Aorta (tissue), 5 donors: ENCODE measurements at regions not wholly inside any gene's neighbourhood (a gene's known extent, or its start where the extent isn't known, plus 50 kb on each side); places are given as distances from the start of the nearest gene placed in this dataset.

ENCODE experiments used
- ATAC-seq: fragments of 200-7000 bp; cut with Tn5 transposase; one replicate; pipeline ENCODE4 v1.9.1; 2022; ENCODE audit warnings: moderate library complexity; ENCODE audit not compliant: low FRiP score
- DNase-seq, 2 donors: peaks; one replicate each; pipeline ENCODE4 v3.0.0-alpha.2; 2020
- H3K27ac ChIP-seq, 2 donors: one replicate each; pipeline ENCODE4 v1.5.1; 2013; ENCODE audit warnings: low read length in 2 of 2, mild to moderate bottlenecking in 2 of 2, moderate library complexity in 2 of 2, control low read depth in 1 of 2, inconsistent platforms in 1 of 2, low read depth in 1 of 2
- H3K27me3 ChIP-seq, 2 donors: one replicate each; pipeline ENCODE4 v1.6.1; 2013; ENCODE audit warnings: control low read depth in 1 of 2, low read length in 1 of 2, mild to moderate bottlenecking in 1 of 2, moderate library complexity in 1 of 2; ENCODE audit not compliant: insufficient read depth in 2 of 2, control insufficient read depth in 1 of 2
- H3K36me3 ChIP-seq, 2 donors: one replicate each; pipeline ENCODE4 v1.6.1; 2013; ENCODE audit warnings: control low read depth in 1 of 2, low read length in 1 of 2, mild to moderate bottlenecking in 1 of 2; ENCODE audit not compliant: insufficient read depth in 2 of 2, control insufficient read depth in 1 of 2
- H3K4me1 ChIP-seq, 2 donors: one replicate each; pipeline ENCODE4 v1.6.1; 2013; ENCODE audit warnings: low read length in 2 of 2, control low read depth in 1 of 2, mild to moderate bottlenecking in 1 of 2, moderate library complexity in 1 of 2; ENCODE audit not compliant: insufficient read depth in 2 of 2, control insufficient read depth in 1 of 2
- H3K4me3 ChIP-seq, 2 donors: one replicate each; pipeline ENCODE4 v1.5.1; 2013; ENCODE audit warnings: low read length in 2 of 2, control low read depth in 1 of 2, mild to moderate bottlenecking in 1 of 2
- H3K9me3 ChIP-seq: one replicate; pipeline ENCODE4 v1.6.1; 2013; ENCODE audit warnings: mild to moderate bottlenecking, low read length; ENCODE audit not compliant: control insufficient read depth
- WGBS, 2 donors: extraction: QIAGEN DNeasy Blood & Tissue Kit; methylation state at CpG; one replicate each; pipeline ENCODE4 v1.1.7; 2013; 5-methylcytosine and 5-hydroxymethylcytosine counted together
- intact Hi-C, 2 donors: fragments of 100-400 bp; cut with DNase I; formaldehyde crosslinking; loops; one replicate each; pipeline versions ENCODE4 v1.14.2 to v1.15.0; 2022
- donor health status: healthy with polysubstance abuse.
- donor health status: Bipolar disorder and iron deficiency.
- donor health status: DM: no; HTN: no; CAD: no.
- donor health status: DM: no; HTN: no; CAD: no.
- donor health status: DM: yes; HTN: yes; CAD: no.

- DNase-seq, result no peak
- no peak for ATAC-seq
- no peaks in the 10 kb centered on the region for H3K27me3 ChIP-seq
- no peaks in the 10 kb centered on the region for H3K4me1 ChIP-seq
- H3K9me3 ChIP-seq, result no peaks in the 10 kb centered on the region
- no peak overlapping the region for H3K27ac ChIP-seq
- intact Hi-C loops, result no loop called here
- H3K36me3 ChIP-seq, result no peaks in the 10 kb centered on the region
- no peak overlapping the region for H3K4me3 ChIP-seq
- 82 to 90% methylated on average over 9 of the region's 9 CpGs for WGBS, 2 donors
Observed at GRCh38 chr3:160114355-160114995, 110.7 kb upstream of the C3orf80 start.

- WGBS, 2 donors, result 75 to 81% methylated on average over 2 of the region's 2 CpGs
- no peak overlapping the region for H3K27ac ChIP-seq
- no peak for DNase-seq
- intact Hi-C loops, result no loop called here
- no peaks in the 10 kb centered on the region for H3K27me3 ChIP-seq
- no peaks in the 10 kb centered on the region for H3K36me3 ChIP-seq
- no peak overlapping the region for H3K4me3 ChIP-seq
- no peak for ATAC-seq
- H3K4me1 ChIP-seq, result no peaks in the 10 kb centered on the region
- H3K9me3 ChIP-seq, result no peaks in the 10 kb centered on the region
Observed at GRCh38 chr3:160115387-160115786, 109.8 kb upstream of the C3orf80 start.

GRCh38 chr3:160124224-160124623, 101.0 kb upstream of the C3orf80 start:
- intact Hi-C loops, result no loop called here
- Histone ChIP-seq H3K27ac (no peak overlapping the region), H3K9me3 (no peaks in the 10 kb centered on the region), H3K4me1 (no peaks in the 10 kb centered on the region), H3K4me3 (no peak overlapping the region), H3K36me3 (no peaks in the 10 kb centered on the region), H3K27me3 (no peaks in the 10 kb centered on the region)
- DNase-seq, result no peak
- ATAC-seq, result no peak

- Histone ChIP-seq H3K36me3 (no peaks in the 10 kb centered on the region), H3K4me1 (no peaks in the 10 kb centered on the region), H3K27ac (no peak overlapping the region), H3K9me3 (no peaks in the 10 kb centered on the region), H3K27me3 (no peaks in the 10 kb centered on the region), H3K4me3 (no peak overlapping the region)
- ATAC-seq, result no peak
- intact Hi-C loops, result no loop called here
- DNase-seq, result no peak
- WGBS, 2 donors, result 7 to 13% methylated on average over 2 of the region's 2 CpGs
Observed at GRCh38 chr3:160125258-160125657, 100.0 kb upstream of the C3orf80 start.

GRCh38 chr3:160126051-160126450, 99.2 kb upstream of the C3orf80 start:
- no peaks in the 10 kb centered on the region for H3K27me3 ChIP-seq
- 61 to 77% methylated on average over 4 of the region's 4 CpGs for WGBS, 2 donors

GRCh38 chr3:160126761-160127160, 98.5 kb upstream of the C3orf80 start:
- DNase-seq (no peak), ATAC-seq (no peak)
- Histone ChIP-seq H3K27me3 (no peaks in the 10 kb centered on the region), H3K36me3 (no peaks in the 10 kb centered on the region), H3K4me3 (no peak overlapping the region), H3K4me1 (no peaks in the 10 kb centered on the region), H3K9me3 (no peaks in the 10 kb centered on the region), H3K27ac (no peak overlapping the region)
- WGBS, 2 donors, result 79 to 88% methylated on average over 4 of the region's 4 CpGs
- intact Hi-C loops, result no loop called here

More at GRCh38 chr3:160126051-160126450, 99.2 kb upstream of the C3orf80 start:
- intact Hi-C loops, result no loop called here
- ATAC-seq (no peak), DNase-seq (no peak)
- Histone ChIP-seq H3K9me3 (no peaks in the 10 kb centered on the region), H3K27ac (no peak overlapping the region), H3K4me1 (no peaks in the 10 kb centered on the region), H3K36me3 (no peaks in the 10 kb centered on the region), H3K4me3 (no peak overlapping the region)

- WGBS, 2 donors, result 90% methylated on average over 3 of the region's 3 CpGs
- no peak overlapping the region for H3K4me3 ChIP-seq
- H3K4me1 ChIP-seq, result no peaks in the 10 kb centered on the region
- intact Hi-C loops, result no loop called here
- DNase-seq (no peak), ATAC-seq (no peak)
- H3K36me3 ChIP-seq, result no peaks in the 10 kb centered on the region
- H3K27me3 ChIP-seq, result no peaks in the 10 kb centered on the region
- H3K27ac ChIP-seq, result no peak overlapping the region
- no peaks in the 10 kb centered on the region for H3K9me3 ChIP-seq
Observed at GRCh38 chr3:160127308-160127707, 97.9 kb upstream of the C3orf80 start.

- Histone ChIP-seq H3K27me3 (no peaks in the 10 kb centered on the region), H3K27ac (no peak overlapping the region), H3K9me3 (no peaks in the 10 kb centered on the region), H3K4me3 (no peak overlapping the region), H3K4me1 (no peaks in the 10 kb centered on the region), H3K36me3 (no peaks in the 10 kb centered on the region)
- intact Hi-C loops, result no loop called here
- no peak for DNase-seq
- ATAC-seq, result no peak
Observed at GRCh38 chr3:160128056-160128455, 97.2 kb upstream of the C3orf80 start.

GRCh38 chr3:160129459-160130061, 95.7 kb upstream of the C3orf80 start:
- no peaks in the 10 kb centered on the region for H3K9me3 ChIP-seq
- 27 to 41% methylated on average over 4 of the region's 4 CpGs for WGBS, 2 donors
- intact Hi-C loops, result no loop called here

More at GRCh38 chr3:160129459-160130061, 95.7 kb upstream of the C3orf80 start:
- Histone ChIP-seq H3K36me3 (no peaks in the 10 kb centered on the region), H3K4me3 (no peak overlapping the region), H3K4me1 (no peaks in the 10 kb centered on the region), H3K27me3 (no peaks in the 10 kb centered on the region), H3K27ac (no peak overlapping the region)
- DNase-seq (no peak), ATAC-seq (peak; percentile 62)
